Ovary (tissue), 7 donors: ENCODE measurements at regions not wholly inside any gene's neighbourhood (a gene's known extent, or its start where the extent isn't known, plus 50 kb on each side); places are given as distances from the start of the nearest gene placed in this dataset.

ENCODE experiments used
- DNase-seq, 5 donors: peaks; one replicate each; pipeline ENCODE4 v3.0.0-alpha.2; 2019 to 2020
- H3K27ac ChIP-seq, 2 donors: fragments of 200-600 bp; one replicate each; pipeline versions ENCODE4 v1.5.1 to v1.8.0; 2019 to 2022
- H3K27me3 ChIP-seq: fragments of 200-600 bp; one replicate; pipeline ENCODE4 v1.8.0; 2022
- H3K36me3 ChIP-seq: fragments of 200-600 bp; sonication (generic); one replicate; pipeline ENCODE4 v1.5.1; 2019
- H3K4me1 ChIP-seq: one replicate; pipeline ENCODE4 v1.8.1; 2013; ENCODE audit warnings: mild to moderate bottlenecking, moderate library complexity; ENCODE audit not compliant: insufficient read depth
- H3K4me3 ChIP-seq: fragments of 200-600 bp; sonication (generic); one replicate; pipeline ENCODE4 v1.5.1; 2017
- H3K9me3 ChIP-seq, 2 donors: fragments of 200-600 bp in 1 of 2; sonication (generic) in 1 of 2; one replicate each; pipeline versions ENCODE4 v1.5.1 to v1.8.1; 2013 to 2019; ENCODE audit warnings: mild to moderate bottlenecking in 1 of 2, moderate library complexity in 1 of 2
- EP300 ChIP-seq: sonication (generic); formaldehyde crosslinking; IDR thresholded peaks from one replicate; pipeline ENCODE4 v1.6.1; 2017; ENCODE audit warnings: antibody characterized with exemption
- POLR2A ChIP-seq: fragments of 450-650 bp; IDR thresholded peaks from one replicate; pipeline ENCODE4 v1.6.1; 2017; ENCODE audit warnings: antibody characterized with exemption, mild to moderate bottlenecking, moderate library complexity
- WGBS, 3 donors: extraction: QIAGEN DNeasy Blood & Tissue Kit in 1 of 3; methylation state at CpG; one replicate each; pipeline versions ENCODE4 v1.1.5 to v1.1.7; 2013 to 2017; 5-methylcytosine and 5-hydroxymethylcytosine counted together
- intact Hi-C, 4 donors: fragments of 100-400 bp; cut with DNase I; formaldehyde crosslinking; loops; one replicate each; pipeline versions ENCODE4 v1.11.0 to v1.15.1; 2022 to 2023
- TF ChIP-seq, protein P1 (sequence below), 3 donors: fragments of 450-650 bp in 2 of 3; fragments of 200-600 bp in 1 of 3; IDR thresholded peaks; one replicate each; pipeline versions ENCODE4 v1.5.1 to v1.8.0; 2016 to 2022; ENCODE audit warnings: antibody characterized with exemption in 3 of 3, mild to moderate bottlenecking in 1 of 3
- donor health status: DM: no; HTN: no; CAD: no; lungs with moderate emphysema.
- donor health status: DM: no; HTN: no; CAD: no.
- donor health status: Bipolar disorder and iron deficiency.
- donor health status: DM: no; HTN: no; CAD: no.
- donor health status: DM: yes; HTN: yes; CAD: no.

DNA sequence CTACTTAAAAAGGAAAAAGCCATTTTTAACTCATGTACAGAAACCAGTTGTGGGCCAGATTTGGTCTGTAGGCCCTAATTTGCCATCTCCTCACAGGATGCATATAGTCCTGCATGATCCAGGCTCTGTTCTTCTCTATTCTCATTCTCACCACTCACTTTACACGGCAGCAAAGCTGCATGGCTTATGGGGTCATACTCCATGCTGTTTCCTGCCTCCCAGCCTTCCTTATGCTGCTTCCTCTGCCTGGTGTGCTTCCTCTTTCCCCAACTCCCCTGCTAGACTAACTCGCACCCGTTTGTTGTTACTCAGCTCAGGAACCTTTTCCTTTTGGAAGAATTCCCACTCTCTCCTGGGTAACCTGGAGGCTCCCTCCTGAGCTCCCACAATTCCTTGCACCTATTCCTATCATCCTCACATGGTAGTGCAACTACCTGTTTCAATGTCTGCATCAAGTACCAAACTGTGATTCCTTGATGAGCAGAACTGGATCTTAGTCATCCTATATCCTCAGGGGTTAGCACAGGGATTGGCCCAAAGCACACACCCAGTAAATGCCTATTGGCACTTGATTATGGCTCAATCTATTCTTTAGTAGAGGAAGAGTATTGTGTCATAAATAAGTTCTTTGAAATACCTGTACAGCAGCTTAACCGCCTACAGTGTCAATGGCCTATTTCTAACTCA, 172.1 kb upstream of the MITF start:
- no peaks in the 10 kb centered on the region for H3K36me3 ChIP-seq
- 95 to 98% (median 95%) methylated on average over 4 of the region's 4 CpGs for WGBS, 3 donors
- no peak for DNase-seq
- no peaks in the 10 kb centered on the region for H3K27me3 ChIP-seq
- H3K27ac ChIP-seq, result no peak overlapping the region
- no peaks in the 10 kb centered on the region for H3K9me3 ChIP-seq
- intact Hi-C loops, result no loop called here
- no peaks in the 10 kb centered on the region for H3K4me1 ChIP-seq
- TF ChIP-seq EP300 (no peak), POLR2A (no peak)
- TF ChIP-seq, protein P1, sequence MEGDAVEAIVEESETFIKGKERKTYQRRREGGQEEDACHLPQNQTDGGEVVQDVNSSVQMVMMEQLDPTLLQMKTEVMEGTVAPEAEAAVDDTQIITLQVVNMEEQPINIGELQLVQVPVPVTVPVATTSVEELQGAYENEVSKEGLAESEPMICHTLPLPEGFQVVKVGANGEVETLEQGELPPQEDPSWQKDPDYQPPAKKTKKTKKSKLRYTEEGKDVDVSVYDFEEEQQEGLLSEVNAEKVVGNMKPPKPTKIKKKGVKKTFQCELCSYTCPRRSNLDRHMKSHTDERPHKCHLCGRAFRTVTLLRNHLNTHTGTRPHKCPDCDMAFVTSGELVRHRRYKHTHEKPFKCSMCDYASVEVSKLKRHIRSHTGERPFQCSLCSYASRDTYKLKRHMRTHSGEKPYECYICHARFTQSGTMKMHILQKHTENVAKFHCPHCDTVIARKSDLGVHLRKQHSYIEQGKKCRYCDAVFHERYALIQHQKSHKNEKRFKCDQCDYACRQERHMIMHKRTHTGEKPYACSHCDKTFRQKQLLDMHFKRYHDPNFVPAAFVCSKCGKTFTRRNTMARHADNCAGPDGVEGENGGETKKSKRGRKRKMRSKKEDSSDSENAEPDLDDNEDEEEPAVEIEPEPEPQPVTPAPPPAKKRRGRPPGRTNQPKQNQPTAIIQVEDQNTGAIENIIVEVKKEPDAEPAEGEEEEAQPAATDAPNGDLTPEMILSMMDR (IDR thresholded peaks at IDR 0.05), result no peak
- no peak overlapping the region for H3K4me3 ChIP-seq

DNA sequence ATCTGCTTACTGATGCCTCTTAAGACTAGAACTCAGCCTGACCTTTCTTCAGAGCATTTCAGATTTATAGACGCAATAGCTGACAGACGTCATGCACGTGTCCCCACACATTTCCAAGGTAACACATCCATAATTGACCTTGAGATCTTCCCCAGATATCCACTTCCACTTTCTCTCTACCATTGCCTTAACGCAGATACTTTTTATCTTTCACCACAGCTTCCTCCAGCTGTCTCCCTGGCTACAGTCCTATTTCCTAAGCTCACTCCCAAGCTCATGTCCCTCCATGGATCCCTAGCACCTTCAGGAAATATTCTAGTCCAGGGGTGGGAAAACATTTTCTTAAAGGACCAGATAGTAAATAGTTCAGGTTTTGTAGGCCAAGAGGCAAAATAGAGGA, 173.0 kb upstream of the MITF start:
- H3K4me3 ChIP-seq, result no peak overlapping the region
- no peaks in the 10 kb centered on the region for H3K9me3 ChIP-seq
- no peak overlapping the region for H3K27ac ChIP-seq
- H3K4me1 ChIP-seq, result no peaks in the 10 kb centered on the region
- H3K27me3 ChIP-seq, result no peaks in the 10 kb centered on the region
- TF ChIP-seq, protein P1 (IDR thresholded peaks at IDR 0.05), result no peak
- TF ChIP-seq POLR2A (no peak), EP300 (no peak)
- DNase-seq, result no peak
- H3K36me3 ChIP-seq, result no peaks in the 10 kb centered on the region
- WGBS, 3 donors, result 38 to 56% (median 51%) methylated on average over 4 of the region's 4 CpGs
- intact Hi-C loops, result no loop called here

DNA sequence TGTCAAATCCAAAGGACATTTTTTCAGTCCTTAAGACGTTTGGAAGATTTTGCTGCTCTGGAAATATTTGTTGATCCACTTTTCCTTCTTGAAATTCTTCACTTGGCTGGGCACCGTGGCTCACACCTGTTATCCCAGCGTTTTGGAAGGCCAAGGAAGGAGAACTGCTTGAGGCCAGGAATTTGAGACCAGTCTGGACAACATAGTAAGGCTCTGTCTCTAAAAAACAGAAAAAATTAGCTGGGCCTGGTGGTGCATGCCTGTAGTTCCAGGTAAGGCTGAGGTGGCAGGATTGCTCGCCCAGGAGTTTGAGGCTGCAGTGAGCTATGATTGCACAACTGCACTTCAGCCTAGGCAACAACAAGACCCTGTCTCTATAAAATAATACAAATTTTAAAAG, 173.9 kb upstream of the MITF start:
- no peaks in the 10 kb centered on the region for H3K36me3 ChIP-seq
- no peak for DNase-seq
- no peak overlapping the region for H3K27ac ChIP-seq
- TF ChIP-seq EP300 (no peak), POLR2A (no peak)
- TF ChIP-seq, protein P1 (IDR thresholded peaks at IDR 0.05), result no peak
- no peaks in the 10 kb centered on the region for H3K4me1 ChIP-seq
- intact Hi-C loops, result no loop called here
- WGBS, 3 donors, result 81 to 88% (median 86%) methylated on average over 4 of the region's 4 CpGs
- H3K27me3 ChIP-seq, result no peaks in the 10 kb centered on the region
- H3K4me3 ChIP-seq, result no peak overlapping the region
- H3K9me3 ChIP-seq, result no peaks in the 10 kb centered on the region

DNA sequence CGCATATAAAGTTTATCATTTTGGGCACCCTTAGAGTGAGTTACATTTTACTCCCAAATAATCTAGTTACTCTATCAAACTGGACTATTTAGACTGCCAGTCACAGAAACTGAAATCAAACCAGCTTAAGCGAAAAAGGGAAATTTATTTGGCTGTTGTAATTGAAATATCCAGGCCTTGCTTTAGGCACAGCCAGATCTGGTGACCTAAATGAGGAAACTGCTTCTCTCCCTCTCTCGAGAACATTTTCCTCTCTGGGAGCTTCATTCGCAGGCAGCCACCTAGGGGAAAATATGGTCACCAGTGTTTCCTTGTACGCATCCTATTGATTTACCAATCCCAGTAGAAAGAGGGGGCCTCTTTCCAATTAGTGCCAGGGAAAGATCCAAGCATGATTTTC, 175.3 kb upstream of the MITF start:
- Histone ChIP-seq H3K27me3 (no peaks in the 10 kb centered on the region), H3K4me3 (no peak overlapping the region), H3K36me3 (no peaks in the 10 kb centered on the region), H3K27ac (no peak overlapping the region), H3K9me3 (no peaks in the 10 kb centered on the region), H3K4me1 (no peaks in the 10 kb centered on the region)
- 93 to 96% (median 93%) methylated on average over 5 of the region's 5 CpGs for WGBS, 3 donors
- no peak for TF ChIP-seq POLR2A
- no peak for TF ChIP-seq EP300
- TF ChIP-seq, protein P1 (IDR thresholded peaks at IDR 0.05), result no peak
- intact Hi-C loops, result no loop called here
- DNase-seq, result no peak
